GF-D8 (cell line): ENCODE measurements at regions not wholly inside any gene's neighbourhood (a gene's known extent, or its start where the extent isn't known, plus 50 kb on each side); places are given as distances from the start of the nearest gene placed in this dataset.

ENCODE experiments used
- DNase-seq: peaks from one replicate; lab custom pipeline; 2025; lab: John Stamatoyannopoulos, UW

DNA sequence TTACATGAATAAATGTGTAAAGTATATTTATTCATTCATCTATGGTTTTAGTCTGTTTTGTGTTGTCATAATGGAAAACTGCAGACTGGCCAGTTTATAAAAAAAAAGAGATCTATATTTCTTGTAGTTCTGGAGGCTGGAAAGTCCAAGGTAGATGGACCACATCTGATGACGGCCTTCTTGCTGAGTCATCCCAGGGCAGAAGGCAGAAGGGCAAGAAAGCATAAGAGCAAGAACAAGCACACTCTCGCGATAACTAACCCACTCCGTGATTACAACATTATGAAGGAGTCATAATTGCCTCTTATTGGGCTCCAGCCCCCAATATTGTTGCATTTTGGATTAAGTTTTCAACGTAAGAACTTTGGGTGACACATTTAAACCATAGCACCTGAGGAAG is 180.4 kb upstream of the DAB2 start:
- DNase-seq, result no peak

DNA sequence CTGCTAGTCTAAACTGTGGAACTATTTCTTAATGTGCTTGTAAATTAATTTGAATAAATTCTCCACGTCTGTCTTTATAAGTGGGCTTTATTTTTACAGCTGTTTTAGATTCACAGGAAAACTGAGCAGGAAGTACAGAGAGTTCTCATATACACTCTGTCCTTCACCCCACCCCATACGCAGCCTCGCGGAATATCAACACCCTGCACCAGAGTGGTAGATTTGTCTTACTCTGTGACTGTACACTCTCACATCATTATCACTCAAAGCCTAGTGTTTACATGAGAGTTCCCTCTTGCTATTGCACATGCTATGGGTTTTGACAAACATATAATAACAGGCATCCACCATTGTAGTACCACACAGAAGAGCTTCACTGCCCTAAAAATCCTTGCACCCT is 179.7 kb upstream of the DAB2 start:
- no peak for DNase-seq

DNA sequence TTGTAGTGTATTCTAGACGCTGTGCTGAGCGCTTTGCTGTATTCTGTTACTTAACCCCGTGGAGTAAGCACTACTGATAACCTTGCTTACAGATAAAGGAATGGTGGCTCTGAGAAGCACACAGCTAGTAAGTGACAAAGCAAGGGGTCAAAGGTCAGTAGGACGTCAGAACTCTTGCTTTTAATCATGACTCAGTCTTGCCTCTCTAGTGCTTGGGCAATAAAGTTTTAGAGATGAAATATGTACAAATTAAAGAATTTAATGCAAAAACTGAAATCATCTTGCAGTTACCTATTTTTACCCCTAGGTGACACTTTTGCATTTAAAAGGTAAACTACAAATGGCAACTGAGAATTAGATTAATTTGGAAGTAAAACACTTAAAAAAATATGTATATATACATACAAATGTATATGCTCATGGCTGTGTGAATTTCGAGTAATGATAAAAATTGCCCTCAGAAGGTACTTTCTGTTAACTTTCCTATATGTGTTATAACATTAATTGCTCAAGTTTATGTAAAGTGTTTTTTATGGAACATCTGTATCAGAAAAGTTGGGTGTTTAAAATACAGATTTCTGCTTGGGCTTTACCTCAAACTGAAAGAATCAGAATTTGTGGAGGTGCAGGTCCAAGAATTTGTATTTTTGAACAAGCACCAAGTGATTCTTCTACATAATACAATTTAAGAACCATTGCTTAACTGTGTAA is 175.1 kb upstream of the DAB2 start:
- no peak for DNase-seq

- no peak for DNase-seq
Observed at GRCh38 chr5:39598661-39599248, 174.0 kb upstream of the DAB2 start.

DNA sequence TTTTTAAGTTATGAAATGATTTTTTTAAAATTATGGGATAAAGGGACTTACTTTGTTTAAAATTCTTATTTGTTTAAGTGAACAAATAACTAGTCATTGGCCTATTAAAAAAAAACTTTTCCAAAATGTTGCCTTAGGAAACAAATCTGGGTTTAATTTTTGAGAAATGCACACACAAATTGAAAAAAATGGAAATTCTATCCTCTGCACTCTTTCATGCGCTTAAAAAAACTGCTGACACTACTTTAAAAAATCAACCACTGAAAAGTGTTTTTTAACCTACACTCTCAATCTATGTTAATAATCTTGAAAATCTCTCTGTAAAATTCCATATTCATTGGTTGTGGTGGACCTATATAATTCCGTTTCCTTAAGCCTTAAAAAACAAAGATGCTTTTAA is 163.4 kb upstream of the DAB2 start:
- DNase-seq, result no peak

DNA sequence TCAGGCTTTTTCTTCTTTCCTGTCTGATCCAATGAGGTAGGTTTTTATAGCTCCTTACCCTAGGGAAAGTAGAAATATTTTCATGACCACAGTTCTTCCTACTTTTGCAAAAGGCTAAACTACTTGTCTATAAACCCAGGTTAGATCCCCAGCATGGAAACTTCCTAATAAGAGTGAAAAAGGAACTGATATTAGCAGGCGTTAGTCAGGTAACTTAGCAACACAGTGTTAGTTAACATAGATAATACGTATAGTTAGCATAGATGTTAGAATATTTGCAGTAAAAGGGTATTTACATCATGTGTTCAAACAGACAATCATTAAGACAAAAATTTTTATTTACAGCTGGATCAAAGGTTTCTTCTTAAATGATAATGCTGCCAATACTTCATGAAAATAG is 162.9 kb upstream of the DAB2 start:
- no peak for DNase-seq

GRCh38 chr5:39586185-39586584 is 161.4 kb upstream of the DAB2 start:
- DNase-seq, result no peak

DNA sequence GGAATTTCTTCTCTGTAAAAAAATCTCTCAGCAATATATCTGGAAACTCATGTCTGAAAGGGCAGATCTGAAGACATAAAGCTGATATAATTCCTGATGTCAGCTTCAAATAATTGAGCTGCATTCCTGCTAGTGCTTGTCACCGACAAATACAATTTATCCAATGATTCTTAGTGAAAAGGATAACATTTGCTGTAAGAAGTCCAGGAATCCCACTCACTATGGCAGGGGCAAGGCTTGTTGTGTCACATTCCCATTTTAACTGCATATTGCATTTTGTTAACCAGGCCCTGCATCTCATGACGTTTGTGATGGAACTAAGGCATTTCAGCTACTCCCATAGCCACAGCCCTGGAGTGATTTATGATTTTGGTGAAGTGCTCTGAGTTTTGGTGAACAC is 160.1 kb upstream of the DAB2 start:
- DNase-seq, result no peak

GRCh38 chr5:39580702-39581453 is 156.1 kb upstream of the DAB2 start:
- DNase-seq, result no peak

DNA sequence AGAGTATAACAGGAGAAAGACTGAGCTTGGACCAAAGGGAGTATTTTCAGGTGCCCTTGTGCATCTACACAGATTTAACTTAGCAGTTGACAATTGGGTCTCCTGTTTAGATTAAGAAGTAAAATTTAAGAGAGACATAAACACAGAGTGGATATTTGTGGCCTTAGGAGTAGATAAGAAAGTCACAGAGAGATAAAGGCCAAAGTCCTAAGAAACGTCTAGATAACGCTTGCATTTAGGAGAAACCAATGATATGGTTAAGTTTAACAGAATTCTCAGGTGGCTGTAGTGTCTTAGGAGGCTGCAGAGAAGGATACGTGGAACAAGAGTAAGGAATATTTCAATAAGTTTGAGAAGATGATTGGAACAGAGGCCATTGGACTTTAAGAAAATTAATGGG is 155.0 kb upstream of the DAB2 start:
- no peak for DNase-seq

DNA sequence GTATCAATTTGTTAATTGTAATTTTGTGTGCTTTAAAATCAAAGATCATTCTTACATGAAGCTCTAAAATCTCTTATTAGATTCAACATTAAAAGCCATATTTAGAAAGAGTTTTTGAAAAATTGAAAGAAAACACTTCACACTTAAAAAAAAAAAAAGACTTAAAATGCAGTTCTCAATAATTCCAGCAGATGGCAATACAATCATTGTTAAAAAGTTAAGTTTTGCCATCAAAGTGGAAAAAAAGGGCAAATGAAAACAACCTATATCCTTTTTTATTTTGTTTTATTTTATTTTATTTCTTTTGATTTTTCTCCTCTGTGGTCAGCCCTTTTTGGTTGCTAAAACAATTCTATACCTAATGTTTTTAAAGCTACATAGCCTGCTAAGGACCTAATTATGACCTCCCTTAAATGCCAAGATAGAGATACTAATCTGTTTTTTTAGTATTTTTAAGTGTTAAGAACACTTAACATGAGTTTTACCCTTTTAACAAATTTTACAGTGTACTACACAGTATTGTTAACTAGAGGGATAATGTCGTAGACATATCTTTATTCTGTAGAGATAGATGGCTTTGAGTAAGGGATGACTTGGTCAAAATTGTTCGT is 154.2 kb upstream of the DAB2 start:
- no peak for DNase-seq

DNA sequence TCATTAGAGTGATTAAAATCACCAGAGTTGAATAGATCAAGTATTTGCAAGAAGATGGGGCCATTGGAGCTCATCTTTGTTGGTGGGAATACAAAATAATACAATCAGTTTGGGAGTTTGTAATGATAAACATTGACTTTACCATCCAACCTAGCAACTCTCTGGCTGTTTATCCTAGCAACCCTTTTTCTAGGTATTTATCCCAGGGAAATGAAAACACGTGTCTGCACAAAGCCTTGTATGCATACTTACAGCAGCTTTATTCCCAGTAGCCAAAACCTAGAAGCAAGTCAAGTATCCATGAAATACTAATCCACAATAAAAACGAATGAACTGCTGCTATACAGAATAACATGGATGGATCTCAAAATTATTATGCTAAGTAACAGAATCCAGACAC is 152.7 kb upstream of the DAB2 start:
- no peak for DNase-seq

DNA sequence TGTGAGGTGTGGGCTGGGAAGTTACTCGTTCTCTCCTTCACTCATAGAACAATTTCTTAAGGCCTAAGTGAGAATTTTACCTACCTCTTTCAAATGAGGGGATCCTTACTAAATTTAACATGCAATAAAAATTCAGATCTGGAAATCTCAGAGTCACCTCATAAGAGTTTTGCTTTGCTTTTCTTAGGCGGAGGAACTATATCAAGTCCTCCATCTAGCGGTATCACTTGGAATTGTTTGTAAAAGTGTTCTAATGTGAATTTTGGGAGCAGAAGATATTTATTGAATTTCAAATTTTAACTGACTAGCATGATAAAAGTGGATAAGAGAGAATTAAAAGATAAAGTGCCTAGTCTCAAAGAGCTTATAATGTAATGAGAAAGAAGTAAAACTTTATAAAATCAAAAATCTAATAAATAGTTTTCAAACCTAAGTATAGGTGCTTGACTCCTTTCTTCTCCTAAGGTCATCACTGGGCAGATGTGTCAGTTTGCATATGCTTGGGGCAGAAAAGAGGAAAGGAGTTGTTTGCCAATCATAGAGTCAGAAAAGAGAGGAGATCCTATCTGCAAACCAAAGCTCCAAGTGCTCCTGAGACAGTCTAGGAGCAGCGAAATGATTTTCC is 145.7 kb upstream of the DAB2 start:
- no peak for DNase-seq

- no peak for DNase-seq
Observed at GRCh38 chr5:39569857-39570256, 145.1 kb upstream of the DAB2 start.

GRCh38 chr5:39566891-39567290 is 142.1 kb upstream of the DAB2 start:
- no peak for DNase-seq

GRCh38 chr5:39566029-39566428 is 141.2 kb upstream of the DAB2 start:
- DNase-seq, result no peak

DNA sequence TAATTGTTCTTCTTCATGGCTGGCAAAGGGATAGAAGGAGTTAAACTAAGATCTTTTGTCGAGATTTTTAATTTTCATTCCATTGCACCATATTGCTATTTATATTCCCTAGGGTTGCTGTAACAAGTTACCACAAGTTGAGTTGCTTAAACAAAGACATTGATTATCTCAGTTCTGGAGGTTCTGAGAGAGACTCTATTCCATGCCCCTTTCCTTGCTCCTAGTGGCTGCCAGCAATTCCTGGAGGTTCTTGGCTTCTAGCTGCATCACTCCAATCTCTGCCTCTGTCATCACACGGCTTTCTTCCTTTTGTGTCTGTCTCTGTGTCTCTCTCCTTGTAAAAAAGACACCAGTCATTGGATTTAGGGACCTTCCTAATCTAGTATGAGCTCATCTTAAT is 136.6 kb upstream of the DAB2 start:
- no peak for DNase-seq

DNA sequence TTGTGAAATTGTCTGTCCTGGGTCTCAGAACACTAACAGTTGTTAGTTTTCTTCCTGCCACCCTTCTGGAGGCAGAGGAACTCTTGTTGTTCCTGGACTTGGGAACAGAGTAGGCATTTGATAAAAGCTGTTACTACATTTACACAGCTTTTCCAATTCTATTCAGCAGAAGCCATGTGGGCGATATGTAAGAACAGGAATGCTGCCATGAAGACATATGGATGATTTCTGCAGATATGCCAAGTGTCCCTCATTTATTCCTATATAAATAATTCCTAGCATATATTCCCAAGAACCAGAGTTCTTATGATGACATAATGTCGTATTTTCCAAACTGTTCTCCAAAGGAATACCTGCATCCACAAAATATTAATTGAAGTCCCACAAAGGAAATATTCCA is 135.9 kb upstream of the DAB2 start:
- no peak for DNase-seq

- DNase-seq, result no peak
Observed at GRCh38 chr5:39559923-39560322, 135.1 kb upstream of the DAB2 start.

DNA sequence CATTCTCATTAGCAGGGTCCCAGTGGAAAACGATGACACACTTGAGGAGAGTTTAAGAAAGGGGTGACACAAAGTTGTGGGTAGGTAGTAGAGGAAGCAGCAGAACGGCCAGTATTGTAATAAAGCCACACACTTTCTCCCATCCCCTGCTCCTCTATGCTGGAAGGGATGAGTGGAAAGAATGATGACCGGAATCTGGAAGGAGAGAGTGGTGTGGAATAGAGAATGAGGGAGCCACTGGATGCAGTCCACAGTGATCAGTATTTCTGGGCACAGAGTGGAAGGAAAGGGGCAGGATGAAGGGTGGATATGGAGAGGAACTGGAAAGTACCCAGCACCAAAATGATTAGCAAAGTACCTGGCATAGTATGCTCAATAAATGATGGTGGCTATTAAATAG is 133.8 kb upstream of the DAB2 start:
- no peak for DNase-seq

DNA sequence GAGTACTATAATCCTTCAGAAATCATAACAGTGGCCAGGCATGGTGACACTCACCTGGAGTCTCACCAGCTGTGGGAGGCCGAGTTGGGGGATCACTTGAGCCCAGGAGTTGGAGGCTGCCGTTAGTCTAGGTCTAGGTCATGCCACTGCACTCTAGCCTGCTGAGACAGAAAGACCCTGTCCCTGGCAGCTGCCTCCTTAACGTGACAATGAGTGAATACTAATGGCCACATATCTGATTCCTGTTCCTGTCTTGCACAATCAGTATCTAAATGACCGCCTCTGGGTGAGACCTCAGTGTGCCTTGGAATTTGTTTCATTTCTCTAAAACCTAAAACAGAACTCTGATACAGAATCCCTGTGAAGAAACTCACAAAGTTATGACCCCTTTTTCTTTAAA is 131.0 kb upstream of the DAB2 start:
- no peak for DNase-seq

DNA sequence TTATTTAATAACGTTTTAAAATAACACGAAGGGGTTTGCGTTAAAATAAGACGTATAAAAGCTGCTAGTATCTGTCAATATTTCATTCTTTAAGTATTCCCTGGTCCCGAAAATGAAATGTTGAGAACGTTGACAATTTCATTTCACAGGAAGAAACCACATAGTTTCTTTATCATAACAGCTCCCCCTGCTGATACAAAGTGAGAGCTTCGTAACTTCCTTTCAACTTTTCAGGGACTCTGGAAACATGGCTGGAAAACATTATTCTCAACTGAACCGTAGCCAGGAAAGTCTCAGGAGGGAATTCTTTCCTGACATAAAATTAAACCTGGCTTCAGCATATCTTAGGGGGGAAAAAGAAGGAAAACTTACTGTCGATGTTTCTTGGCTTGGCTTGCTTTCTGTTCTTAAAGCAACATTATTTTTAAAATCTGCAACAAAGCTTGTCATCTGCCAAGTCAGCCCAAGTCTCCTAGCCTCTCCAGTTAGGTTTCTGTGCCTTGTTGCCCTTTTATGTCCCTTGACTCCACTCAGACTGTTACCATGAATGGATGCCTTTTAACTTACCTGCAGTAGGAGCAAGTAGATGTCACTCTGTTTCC is 122.9 kb upstream of the DAB2 start:
- DNase-seq, result peak; percentile 1
